Calu3 (cell line): ENCODE measurements at regions not wholly inside any gene's neighbourhood (a gene's known extent, or its start where the extent isn't known, plus 50 kb on each side); places are given as distances from the start of the nearest gene placed in this dataset.

ENCODE experiments used
- BruUV-seq: library from RNA; stranded (reverse); fragments of 400-500 nt; replicated peaks from 2 replicates; lab custom pipeline; 2021; lab: Mats Ljungman, UMichigan
- CTCF ChIA-PET: fragments of 300-600 bp; sonication (Branson Sonifier 250); formaldehyde crosslinking; loops from one replicate; lab custom pipeline; 2022; ENCODE audit warnings: antibody characterized with exemption; lab: Charles Lee
- DNase-seq: peaks from one replicate; pipeline ENCODE4 v3.0.0; 2022
- H3K27ac Mint-ChIP-seq: one replicate; pipeline ENCODE4 v1.8.0; 2022; ENCODE audit warnings: mixed read lengths; ENCODE audit not compliant: unreplicated experiment
- H3K27me3 Mint-ChIP-seq: one replicate; pipeline ENCODE4 v1.8.0; 2022; ENCODE audit warnings: mixed read lengths; ENCODE audit not compliant: unreplicated experiment
- H3K36me3 Mint-ChIP-seq: one replicate; pipeline ENCODE4 v1.8.0; 2022; ENCODE audit warnings: mild to moderate bottlenecking, moderate library complexity, mixed read lengths; ENCODE audit not compliant: insufficient read depth, unreplicated experiment
- H3K4me1 Mint-ChIP-seq: one replicate; pipeline ENCODE4 v1.8.0; 2022; ENCODE audit warnings: mild to moderate bottlenecking, low read depth, mixed read lengths; ENCODE audit not compliant: unreplicated experiment
- H3K4me3 Mint-ChIP-seq: one replicate; pipeline ENCODE4 v1.8.0; 2022; ENCODE audit warnings: mild to moderate bottlenecking, low read depth, moderate library complexity, mixed read lengths; ENCODE audit not compliant: unreplicated experiment
- H3K9me3 Mint-ChIP-seq: one replicate; pipeline ENCODE4 v1.8.0; 2022; ENCODE audit warnings: low read depth, mixed read lengths; ENCODE audit not compliant: unreplicated experiment
- intact Hi-C: fragments of 100-400 bp; cut with micrococcal nuclease; formaldehyde crosslinking; loops from one replicate; pipeline ENCODE4 v1.10.0; 2022; ENCODE audit not compliant: unreplicated experiment
- TF ChIP-seq, protein P1 (sequence below): fragments of 200-600 bp; IDR thresholded peaks from one replicate; pipeline ENCODE4 v1.8.0; 2022; ENCODE audit warnings: antibody characterized with exemption; ENCODE audit not compliant: unreplicated experiment

DNA sequence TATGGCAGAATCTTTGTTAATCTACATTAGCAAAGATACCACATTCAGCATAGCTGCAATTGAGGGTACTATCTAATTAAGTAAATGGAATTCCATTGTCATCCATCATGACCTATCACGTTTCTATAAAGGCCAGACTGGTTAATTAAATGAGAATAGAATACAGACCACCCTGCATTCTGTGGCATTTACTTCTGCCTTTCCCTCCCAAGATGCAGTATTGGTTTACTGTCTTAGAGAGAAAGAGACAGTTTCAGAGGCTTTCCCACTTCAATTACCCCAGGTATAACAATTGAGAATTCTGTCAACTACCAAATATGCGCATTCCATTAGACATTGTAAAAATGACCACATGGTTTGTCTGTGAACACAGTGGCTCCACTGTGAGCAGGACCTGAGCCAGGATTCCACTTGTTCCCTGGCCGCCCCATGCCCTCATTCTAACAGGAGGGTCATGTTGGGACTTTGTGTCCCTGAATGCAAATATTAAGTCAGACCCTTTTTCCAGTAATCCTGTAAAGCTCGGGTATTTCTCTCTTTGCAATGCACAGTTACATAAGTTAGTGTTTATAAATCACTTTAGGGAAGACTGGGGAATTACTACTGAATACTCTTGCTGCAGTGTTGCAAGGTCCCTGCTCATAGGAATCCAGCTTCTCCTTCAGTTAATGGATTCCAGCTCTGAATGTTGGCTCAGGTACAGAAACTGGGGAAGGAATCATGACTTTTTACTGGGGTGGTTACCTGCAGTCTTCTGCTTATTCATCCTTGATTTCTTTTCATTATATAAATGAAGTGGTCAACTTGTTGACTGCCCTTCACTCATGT lies 261.0 kb downstream of the PDGFC start:
- CTCF ChIA-PET = no interaction called here
- Mint-ChIP-seq H3K9me3 (no peaks in the 10 kb centered on the region), H3K4me3 (no peak overlapping the region), H3K27me3 (no peaks in the 10 kb centered on the region), H3K4me1 (no peaks in the 10 kb centered on the region), H3K36me3 (no peaks in the 10 kb centered on the region), H3K27ac (no peak overlapping the region)
- TF ChIP-seq, protein P1, sequence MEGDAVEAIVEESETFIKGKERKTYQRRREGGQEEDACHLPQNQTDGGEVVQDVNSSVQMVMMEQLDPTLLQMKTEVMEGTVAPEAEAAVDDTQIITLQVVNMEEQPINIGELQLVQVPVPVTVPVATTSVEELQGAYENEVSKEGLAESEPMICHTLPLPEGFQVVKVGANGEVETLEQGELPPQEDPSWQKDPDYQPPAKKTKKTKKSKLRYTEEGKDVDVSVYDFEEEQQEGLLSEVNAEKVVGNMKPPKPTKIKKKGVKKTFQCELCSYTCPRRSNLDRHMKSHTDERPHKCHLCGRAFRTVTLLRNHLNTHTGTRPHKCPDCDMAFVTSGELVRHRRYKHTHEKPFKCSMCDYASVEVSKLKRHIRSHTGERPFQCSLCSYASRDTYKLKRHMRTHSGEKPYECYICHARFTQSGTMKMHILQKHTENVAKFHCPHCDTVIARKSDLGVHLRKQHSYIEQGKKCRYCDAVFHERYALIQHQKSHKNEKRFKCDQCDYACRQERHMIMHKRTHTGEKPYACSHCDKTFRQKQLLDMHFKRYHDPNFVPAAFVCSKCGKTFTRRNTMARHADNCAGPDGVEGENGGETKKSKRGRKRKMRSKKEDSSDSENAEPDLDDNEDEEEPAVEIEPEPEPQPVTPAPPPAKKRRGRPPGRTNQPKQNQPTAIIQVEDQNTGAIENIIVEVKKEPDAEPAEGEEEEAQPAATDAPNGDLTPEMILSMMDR = no peak
- DNase-seq = no peak
- no TSS peak for BruUV-seq
- intact Hi-C loops = no loop called here

DNA sequence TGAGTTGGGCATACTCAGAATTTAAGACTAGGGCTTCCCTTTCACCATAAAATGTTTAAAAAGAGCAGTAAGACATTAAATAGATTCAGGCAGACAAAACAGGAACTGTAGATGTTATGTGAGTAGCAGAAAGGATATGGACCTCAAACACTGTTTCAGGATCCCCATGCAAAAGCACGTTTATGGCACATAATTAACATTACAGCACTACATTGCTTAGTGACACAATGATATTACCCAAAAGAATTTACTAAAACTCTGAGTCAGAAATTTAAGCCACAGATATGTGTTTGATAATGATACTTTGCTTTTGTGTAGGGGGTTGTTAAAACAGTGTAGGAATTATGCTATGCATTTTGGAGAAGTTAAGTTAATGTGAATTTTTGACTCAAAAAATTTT lies 266.3 kb downstream of the PDGFC start:
- Mint-ChIP-seq H3K4me1 (no peaks in the 10 kb centered on the region), H3K36me3 (no peaks in the 10 kb centered on the region), H3K27ac (no peak overlapping the region), H3K9me3 (no peaks in the 10 kb centered on the region), H3K4me3 (no peak overlapping the region), H3K27me3 (no peaks in the 10 kb centered on the region)
- BruUV-seq = no TSS peak
- TF ChIP-seq, protein P1 = no peak
- DNase-seq = no peak
- CTCF ChIA-PET = no interaction called here
- intact Hi-C loops = no loop called here

DNA sequence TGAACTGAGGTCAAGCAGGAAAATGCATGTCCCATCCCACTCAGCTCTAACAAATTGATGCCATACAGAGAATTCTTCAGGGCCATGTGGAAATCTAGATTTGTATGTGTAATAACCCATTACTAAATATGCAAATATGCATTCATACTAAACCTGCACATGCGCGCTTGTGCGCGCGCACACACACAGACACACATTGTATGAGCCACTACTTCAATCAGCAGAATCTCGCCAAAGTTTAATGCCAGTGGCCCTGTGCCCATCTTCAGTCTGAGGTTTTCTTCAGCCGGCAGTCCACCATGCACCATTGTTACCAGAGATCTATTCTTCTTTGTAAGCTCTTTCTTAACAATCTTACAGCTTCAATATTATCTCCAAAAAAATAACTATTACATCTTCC lies 276.4 kb downstream of the PDGFC start:
- TF ChIP-seq, protein P1 = no peak
- no peaks in the 10 kb centered on the region for H3K36me3 Mint-ChIP-seq

GRCh38 chr4:156694413-156694812 lies 277.2 kb downstream of the PDGFC start:
- no peak overlapping the region for H3K27ac Mint-ChIP-seq
- H3K4me3 Mint-ChIP-seq = no peak overlapping the region
- no TSS peak for BruUV-seq
- CTCF ChIA-PET = no interaction called here
- no peaks in the 10 kb centered on the region for H3K36me3 Mint-ChIP-seq
- TF ChIP-seq, protein P1 = no peak
- no peaks in the 10 kb centered on the region for H3K27me3 Mint-ChIP-seq
- no peaks in the 10 kb centered on the region for H3K9me3 Mint-ChIP-seq
- no peaks in the 10 kb centered on the region for H3K4me1 Mint-ChIP-seq
- DNase-seq = no peak
- intact Hi-C loops = loop anchor here (5.0 kb wide), 1 partner anchor 273 kb away; no protein-coding TSS in a partner anchor

More for the DNA sequence above, 276.4 kb downstream of the PDGFC start:
- intact Hi-C loops = no loop called here
- Mint-ChIP-seq H3K27me3 (no peaks in the 10 kb centered on the region), H3K9me3 (no peaks in the 10 kb centered on the region), H3K4me3 (no peak overlapping the region), H3K4me1 (no peaks in the 10 kb centered on the region), H3K27ac (no peak overlapping the region)
- CTCF ChIA-PET = no interaction called here
- DNase-seq = no peak
- BruUV-seq = no TSS peak
